ENCODE measurements at regions not wholly inside any gene's neighbourhood (a gene's known extent, or its start where the extent isn't known, plus 50 kb on each side); places are given as distances from the start of the nearest gene placed in this dataset.
A peak's percentile ranks its signal among the peaks of the same experiment; 100 is the strongest.

- Mint-ChIP-seq H3K36me3 (ENCODE audit: insufficient read depth in 2 of 2) (no peaks in the 10 kb centered on the region), H3K4me1 (ENCODE audit: low read depth) (no peaks in the 10 kb centered on the region), H3K27me3 (ENCODE audit: low read depth) (peaks cover 9% of the 10 kb centered on the region), H3K27ac (no peak overlapping the region), H3K4me3 (no peak overlapping the region), H3K9me3 (no peaks in the 10 kb centered on the region)
- DNase-seq (no peak), ATAC-seq (replicated peaks in 1 of 2) (no peak)
Observed at GRCh38 chr15:35629766-35630165, 83.8 kb upstream of the DPH6 start.

DNA sequence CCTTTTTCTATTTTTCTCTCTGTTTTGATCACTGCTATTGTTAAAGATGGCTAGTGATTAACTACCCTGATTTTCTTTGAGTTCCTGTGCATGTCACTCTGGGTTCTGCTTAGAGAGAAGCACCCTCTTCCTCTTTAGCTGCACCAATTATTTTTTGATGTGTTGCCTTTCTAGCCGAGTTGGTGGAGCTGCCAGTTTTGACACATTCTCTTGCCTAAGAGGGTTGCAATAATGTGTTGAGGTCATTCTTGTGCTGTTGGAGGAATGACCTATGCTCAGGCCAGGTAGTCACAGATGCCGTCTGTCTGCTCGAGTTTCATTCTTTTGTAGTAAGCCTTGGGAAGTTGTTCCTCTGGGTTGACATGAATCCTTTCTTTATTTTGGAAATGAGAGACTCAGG is 84.6 kb upstream of the DPH6 start:
- H3K27ac Mint-ChIP-seq, result no peak overlapping the region
- H3K9me3 Mint-ChIP-seq, result no peaks in the 10 kb centered on the region
- DNase-seq (no peak), ATAC-seq (replicated peaks in 1 of 2) (no peak)
- no peak overlapping the region for H3K4me3 Mint-ChIP-seq
- H3K36me3 Mint-ChIP-seq (ENCODE audit: insufficient read depth in 2 of 2), result no peaks in the 10 kb centered on the region
- H3K27me3 Mint-ChIP-seq (ENCODE audit: low read depth), result peaks cover 16% of the 10 kb centered on the region
- no peaks in the 10 kb centered on the region for H3K4me1 Mint-ChIP-seq (ENCODE audit: low read depth)

- DNase-seq (no peak), ATAC-seq (replicated peaks in 1 of 2) (no peak)
- no peaks in the 10 kb centered on the region for H3K9me3 Mint-ChIP-seq
Observed at GRCh38 chr15:35630985-35631384, 85.0 kb upstream of the DPH6 start.

GRCh38 chr15:35633677-35634076 is 87.7 kb upstream of the DPH6 start:
- Mint-ChIP-seq H3K9me3 (peaks cover 0 to 6% of the 10 kb centered on the region in 2 donors), H3K4me3 (no peak overlapping the region), H3K27ac (no peak overlapping the region), H3K36me3 (ENCODE audit: insufficient read depth in 2 of 2) (peaks cover 2% of the 10 kb centered on the region in 2 donors), H3K4me1 (ENCODE audit: low read depth) (no peaks in the 10 kb centered on the region), H3K27me3 (ENCODE audit: low read depth) (peaks cover 24% of the 10 kb centered on the region)
- ATAC-seq (replicated peaks in 1 of 2) (no peak), DNase-seq (no peak)

More at GRCh38 chr15:35630985-35631384, 85.0 kb upstream of the DPH6 start:
- Mint-ChIP-seq H3K27me3 (ENCODE audit: low read depth) (peaks cover 18% of the 10 kb centered on the region), H3K4me3 (no peak overlapping the region), H3K4me1 (ENCODE audit: low read depth) (no peaks in the 10 kb centered on the region), H3K36me3 (ENCODE audit: insufficient read depth in 2 of 2) (no peaks in the 10 kb centered on the region), H3K27ac (no peak overlapping the region)

- Mint-ChIP-seq H3K4me3 (no peak overlapping the region), H3K9me3 (peaks cover 4 to 7% of the 10 kb centered on the region in 2 donors), H3K27ac (no peak overlapping the region), H3K4me1 (ENCODE audit: low read depth) (no peaks in the 10 kb centered on the region), H3K27me3 (ENCODE audit: low read depth) (no peaks in the 10 kb centered on the region), H3K36me3 (ENCODE audit: insufficient read depth in 2 of 2) (no peaks in the 10 kb centered on the region)
- DNase-seq (no peak), ATAC-seq (replicated peaks in 1 of 2) (no peak)
Observed at GRCh38 chr15:35646790-35647189, 100.8 kb upstream of the DPH6 start.

DNA sequence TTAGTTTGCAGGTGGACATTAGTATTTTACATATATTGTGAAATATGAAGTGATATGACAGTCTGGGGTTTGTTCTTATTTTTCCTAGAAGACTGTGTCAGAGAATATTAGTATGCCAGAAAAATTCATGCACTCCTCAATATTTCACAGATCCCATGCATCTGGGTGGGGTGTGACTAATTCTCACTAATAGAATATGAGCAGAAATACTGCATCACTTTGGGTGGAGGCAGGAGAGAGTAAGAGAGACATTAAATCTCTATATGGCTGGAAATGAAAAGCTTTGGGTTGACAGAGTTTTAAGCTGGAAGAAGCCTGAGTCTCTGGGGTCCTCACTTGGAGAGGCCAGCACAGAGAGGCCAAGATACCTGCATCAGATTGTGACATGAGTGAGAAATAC is 101.3 kb upstream of the DPH6 start:
- H3K27me3 Mint-ChIP-seq (ENCODE audit: low read depth), result no peaks in the 10 kb centered on the region
- no peaks in the 10 kb centered on the region for H3K36me3 Mint-ChIP-seq (ENCODE audit: insufficient read depth in 2 of 2)
- peaks cover 4 to 6% of the 10 kb centered on the region in 2 donors for H3K9me3 Mint-ChIP-seq
- DNase-seq, result no peak
- no peak for ATAC-seq (replicated peaks in 1 of 2)
- H3K4me1 Mint-ChIP-seq (ENCODE audit: low read depth), result no peaks in the 10 kb centered on the region
- H3K4me3 Mint-ChIP-seq, result no peak overlapping the region
- no peak overlapping the region for H3K27ac Mint-ChIP-seq

DNA sequence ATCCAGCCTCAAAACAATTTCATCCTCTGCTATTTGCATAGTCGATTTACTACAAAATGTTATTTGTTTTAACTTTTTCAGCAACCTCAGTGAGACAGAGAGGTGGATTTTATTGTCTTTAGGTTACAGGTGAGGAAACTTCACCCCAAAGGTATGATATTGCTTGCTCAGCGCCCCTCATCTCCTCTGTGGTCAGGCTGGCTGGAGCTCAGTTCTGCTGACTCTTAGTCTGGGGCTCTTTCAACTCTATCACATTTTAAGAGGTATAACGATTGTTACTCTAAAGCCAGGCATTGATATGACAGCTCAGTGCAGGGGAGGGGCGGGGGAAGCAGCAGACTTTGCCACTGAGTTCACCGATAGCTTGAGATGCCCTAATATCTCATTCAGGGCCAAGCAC is 103.0 kb upstream of the DPH6 start:
- DNase-seq, result no peak
- Mint-ChIP-seq H3K9me3 (peaks cover 0 to 4% of the 10 kb centered on the region in 2 donors), H3K36me3 (ENCODE audit: insufficient read depth in 2 of 2) (no peaks in the 10 kb centered on the region), H3K4me1 (ENCODE audit: low read depth) (no peaks in the 10 kb centered on the region), H3K27ac (no peak overlapping the region), H3K27me3 (ENCODE audit: low read depth) (no peaks in the 10 kb centered on the region), H3K4me3 (no peak overlapping the region)
- ATAC-seq (replicated peaks in 1 of 2), result no peak

DNA sequence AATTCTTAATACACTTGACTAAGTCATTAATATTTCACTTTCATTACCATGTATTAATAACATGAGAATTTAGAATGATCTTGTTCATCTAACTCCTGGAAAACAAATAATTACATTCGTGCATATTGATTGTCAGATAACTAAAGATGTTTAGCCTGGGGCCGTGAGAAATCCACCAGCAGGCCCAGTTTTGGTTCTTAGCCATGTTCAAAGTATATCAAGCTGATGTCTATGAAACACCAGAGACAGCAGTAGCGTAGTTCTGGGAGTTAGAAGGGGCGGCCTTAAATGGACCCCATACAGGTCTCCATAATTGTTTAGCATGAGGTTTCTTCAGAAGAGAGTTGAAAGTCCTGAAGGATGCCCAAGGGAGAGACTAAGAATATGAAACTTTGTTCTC is 103.6 kb upstream of the DPH6 start:
- H3K9me3 Mint-ChIP-seq, result peaks cover 0 to 4% of the 10 kb centered on the region in 2 donors
- no peak overlapping the region for H3K4me3 Mint-ChIP-seq
- H3K36me3 Mint-ChIP-seq (ENCODE audit: insufficient read depth in 2 of 2), result no peaks in the 10 kb centered on the region
- ATAC-seq (replicated peaks in 1 of 2) (no peak), DNase-seq (no peak)
- no peak overlapping the region for H3K27ac Mint-ChIP-seq
- H3K4me1 Mint-ChIP-seq (ENCODE audit: low read depth), result no peaks in the 10 kb centered on the region
- no peaks in the 10 kb centered on the region for H3K27me3 Mint-ChIP-seq (ENCODE audit: low read depth)

GRCh38 chr15:35654332-35654731 is 108.4 kb upstream of the DPH6 start:
- no peaks in the 10 kb centered on the region for H3K36me3 Mint-ChIP-seq (ENCODE audit: insufficient read depth in 2 of 2)
- DNase-seq (no peak), ATAC-seq (replicated peaks in 1 of 2) (no peak)
- H3K4me1 Mint-ChIP-seq (ENCODE audit: low read depth), result no peaks in the 10 kb centered on the region
- no peak overlapping the region for H3K4me3 Mint-ChIP-seq
- peaks cover 0 to 3% of the 10 kb centered on the region in 2 donors for H3K9me3 Mint-ChIP-seq
- no peaks in the 10 kb centered on the region for H3K27me3 Mint-ChIP-seq (ENCODE audit: low read depth)
- H3K27ac Mint-ChIP-seq, result no peak overlapping the region

- Mint-ChIP-seq H3K4me1 (ENCODE audit: low read depth) (no peaks in the 10 kb centered on the region), H3K4me3 (peak overlapping the region in 1 of 2 donors; percentile 17), H3K27ac (peak overlapping the region; percentile 86), H3K36me3 (ENCODE audit: insufficient read depth in 2 of 2) (no peaks in the 10 kb centered on the region), H3K9me3 (no peaks in the 10 kb centered on the region), H3K27me3 (ENCODE audit: low read depth) (no peaks in the 10 kb centered on the region)
- DNase-seq (peak in 1 of 2 donors; percentile 9), ATAC-seq (replicated peaks in 1 of 2) (peak in 1 of 2 donors; percentile 95)
Observed at GRCh38 chr15:35657679-35658311, 111.8 kb upstream of the DPH6 start.

DNA sequence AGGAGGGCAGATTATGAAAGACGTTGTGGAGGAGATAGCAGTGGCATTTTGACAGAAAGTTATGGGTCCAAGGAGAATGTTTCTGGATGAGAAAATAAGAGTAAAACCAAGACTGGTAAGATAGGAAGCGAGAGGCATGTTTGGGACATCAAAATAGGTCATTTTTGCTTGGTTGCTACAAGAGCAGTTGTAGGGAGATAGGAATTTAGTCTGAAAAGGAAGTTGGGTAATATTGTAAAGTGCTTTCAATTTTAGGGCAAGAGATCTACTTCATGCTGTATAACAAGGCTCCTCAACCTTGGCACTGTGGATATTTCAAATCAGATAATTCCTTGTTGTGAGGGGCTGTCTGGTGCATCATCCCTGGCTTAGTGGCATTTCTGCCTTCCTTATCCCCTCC is 118.0 kb upstream of the DPH6 start:
- no peaks in the 10 kb centered on the region for H3K27me3 Mint-ChIP-seq (ENCODE audit: low read depth)
- no peaks in the 10 kb centered on the region for H3K4me1 Mint-ChIP-seq (ENCODE audit: low read depth)
- no peaks in the 10 kb centered on the region for H3K9me3 Mint-ChIP-seq
- DNase-seq (no peak), ATAC-seq (replicated peaks in 1 of 2) (no peak)
- H3K27ac Mint-ChIP-seq, result no peak overlapping the region
- no peaks in the 10 kb centered on the region for H3K36me3 Mint-ChIP-seq (ENCODE audit: insufficient read depth in 2 of 2)
- H3K4me3 Mint-ChIP-seq, result no peak overlapping the region

DNA sequence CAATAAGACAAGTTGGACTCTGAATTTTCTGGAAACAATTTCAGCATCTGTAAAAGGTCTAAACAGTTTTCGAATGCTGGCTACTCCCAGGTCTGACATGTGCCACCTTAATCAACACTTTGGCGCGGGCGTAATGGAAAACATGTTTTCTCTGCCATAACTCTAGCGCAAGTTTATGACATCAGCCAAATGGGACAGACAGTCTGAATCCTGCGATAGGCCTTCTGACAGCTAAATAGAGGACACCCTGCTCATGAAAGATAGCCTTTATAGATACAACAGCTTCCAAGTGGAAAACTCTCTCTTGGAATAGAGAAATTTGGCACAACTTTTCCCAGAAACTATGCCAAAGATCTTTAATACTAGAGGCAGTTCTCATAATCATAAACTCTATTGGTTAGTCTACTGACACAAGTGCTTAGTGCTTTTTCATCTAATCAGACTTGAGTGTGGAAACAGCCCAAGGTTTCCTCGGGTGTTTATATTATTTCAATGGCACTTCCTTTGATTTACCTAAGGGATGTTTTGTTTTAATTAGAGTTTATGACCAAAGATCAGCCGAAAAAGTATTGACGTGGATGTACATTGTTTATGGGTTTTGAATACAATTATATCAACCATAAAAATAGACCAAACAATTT is 120.1 kb upstream of the DPH6 start:
- H3K27ac Mint-ChIP-seq, result no peak overlapping the region
- no peak overlapping the region for H3K4me3 Mint-ChIP-seq
- no peaks in the 10 kb centered on the region for H3K27me3 Mint-ChIP-seq (ENCODE audit: low read depth)

DNA sequence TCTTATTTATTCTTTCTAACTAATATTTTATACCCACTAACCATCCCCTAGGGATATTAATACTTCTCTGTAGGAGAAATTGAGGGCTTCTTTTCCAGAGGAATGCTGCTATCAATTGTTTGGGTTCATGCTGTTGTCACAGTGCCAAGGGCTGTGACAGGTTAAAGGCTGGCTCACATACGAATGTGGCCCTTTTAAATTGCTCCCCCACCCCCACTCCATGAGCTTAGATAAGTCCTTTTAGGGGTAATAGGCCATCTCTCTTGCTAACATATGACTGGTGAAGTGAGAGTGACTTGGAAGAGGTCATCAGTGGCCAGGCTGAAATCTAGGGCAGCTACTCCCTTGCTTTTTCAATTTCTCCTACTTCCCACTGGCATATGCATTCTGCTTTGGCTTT is 121.9 kb upstream of the DPH6 start:
- Mint-ChIP-seq H3K4me3 (no peak overlapping the region), H3K4me1 (ENCODE audit: low read depth) (peaks cover 3% of the 10 kb centered on the region), H3K27ac (no peak overlapping the region), H3K36me3 (ENCODE audit: insufficient read depth in 2 of 2) (no peaks in the 10 kb centered on the region), H3K27me3 (ENCODE audit: low read depth) (no peaks in the 10 kb centered on the region), H3K9me3 (peaks cover 0 to 2% of the 10 kb centered on the region in 2 donors)
- DNase-seq (no peak), ATAC-seq (replicated peaks in 1 of 2) (no peak)

More for the DNA sequence above, 120.1 kb upstream of the DPH6 start:
- DNase-seq (no peak), ATAC-seq (replicated peaks in 1 of 2) (no peak)
- Mint-ChIP-seq H3K9me3 (peaks cover 0 to 2% of the 10 kb centered on the region in 2 donors), H3K4me1 (ENCODE audit: low read depth) (no peaks in the 10 kb centered on the region), H3K36me3 (ENCODE audit: insufficient read depth in 2 of 2) (no peaks in the 10 kb centered on the region)

GRCh38 chr15:35669021-35669420 is 123.1 kb upstream of the DPH6 start:
- Mint-ChIP-seq H3K27me3 (ENCODE audit: low read depth) (no peaks in the 10 kb centered on the region), H3K36me3 (ENCODE audit: insufficient read depth in 2 of 2) (no peaks in the 10 kb centered on the region), H3K9me3 (peaks cover 0 to 2% of the 10 kb centered on the region in 2 donors), H3K4me3 (no peak overlapping the region), H3K27ac (no peak overlapping the region), H3K4me1 (ENCODE audit: low read depth) (peaks cover 7% of the 10 kb centered on the region)
- no peak for ATAC-seq (replicated peaks in 1 of 2)
- no peak for DNase-seq
